ENCODE measurements at regions not wholly inside any gene's neighbourhood (a gene's known extent, or its start where the extent isn't known, plus 50 kb on each side); places are given as distances from the start of the nearest gene placed in this dataset.

- Histone ChIP-seq H3K27me3 (ENCODE audit: control insufficient read depth, extremely low read depth, insufficient read depth, low read length) (peaks cover 9% of the 10 kb centered on the region), H3K27ac (ENCODE audit: control insufficient read depth, insufficient read depth, low read length) (no peak overlapping the region), H3K36me3 (ENCODE audit: control insufficient read depth in 2 of 2, extremely low read depth in 1 of 2, insufficient read depth in 2 of 2, low read length in 2 of 2) (no peaks in the 10 kb centered on the region), H3K9me3 (ENCODE audit: control insufficient read depth, low read depth, low read length) (no peaks in the 10 kb centered on the region), H3K9me1 (ENCODE audit: control insufficient read depth, extremely low read depth, insufficient read depth, low read length) (no peaks in the 10 kb centered on the region), H3K4me3 (ENCODE audit: control insufficient read depth in 2 of 3, extremely low read depth in 1 of 3, insufficient read depth in 2 of 3, low read depth in 1 of 3, low read length in 3 of 3) (no peak overlapping the region), H3K79me2 (ENCODE audit: control insufficient read depth, insufficient read depth, low read length) (no peaks in the 10 kb centered on the region), H4K20me1 (ENCODE audit: control insufficient read depth, extremely low read depth, insufficient read depth, low read length) (no peaks in the 10 kb centered on the region), H2AFZ (ENCODE audit: control insufficient read depth, low read length) (no peak overlapping the region), H3K4me2 (ENCODE audit: control insufficient read depth, extremely low read depth, insufficient read depth, low read depth, low read length) (no peak overlapping the region), H3K4me1 (ENCODE audit: control insufficient read depth, extremely low read depth, insufficient read depth, low read length) (no peaks in the 10 kb centered on the region), H3K9ac (ENCODE audit: control insufficient read depth, extremely low read depth, insufficient read depth, low read length) (no peak overlapping the region)
- DNase-seq (ENCODE audit: low read depth, low spot score) (no peak), FAIRE-seq (no peak)
- dilution Hi-C loops (cut with MboI; ENCODE audit: extremely low pct_ligation_motif_present, low sequenced_read_pairs), result no loop called here
- TF ChIP-seq EZH2 (IDR thresholded peaks at IDR 0.05; ENCODE audit: low read length), result no peak
- TF ChIP-seq, protein P1, sequence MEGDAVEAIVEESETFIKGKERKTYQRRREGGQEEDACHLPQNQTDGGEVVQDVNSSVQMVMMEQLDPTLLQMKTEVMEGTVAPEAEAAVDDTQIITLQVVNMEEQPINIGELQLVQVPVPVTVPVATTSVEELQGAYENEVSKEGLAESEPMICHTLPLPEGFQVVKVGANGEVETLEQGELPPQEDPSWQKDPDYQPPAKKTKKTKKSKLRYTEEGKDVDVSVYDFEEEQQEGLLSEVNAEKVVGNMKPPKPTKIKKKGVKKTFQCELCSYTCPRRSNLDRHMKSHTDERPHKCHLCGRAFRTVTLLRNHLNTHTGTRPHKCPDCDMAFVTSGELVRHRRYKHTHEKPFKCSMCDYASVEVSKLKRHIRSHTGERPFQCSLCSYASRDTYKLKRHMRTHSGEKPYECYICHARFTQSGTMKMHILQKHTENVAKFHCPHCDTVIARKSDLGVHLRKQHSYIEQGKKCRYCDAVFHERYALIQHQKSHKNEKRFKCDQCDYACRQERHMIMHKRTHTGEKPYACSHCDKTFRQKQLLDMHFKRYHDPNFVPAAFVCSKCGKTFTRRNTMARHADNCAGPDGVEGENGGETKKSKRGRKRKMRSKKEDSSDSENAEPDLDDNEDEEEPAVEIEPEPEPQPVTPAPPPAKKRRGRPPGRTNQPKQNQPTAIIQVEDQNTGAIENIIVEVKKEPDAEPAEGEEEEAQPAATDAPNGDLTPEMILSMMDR (optimal IDR thresholded peaks at IDR 0.05 in 1 of 3, IDR thresholded peaks at IDR 0.05 in 1 of 3, conservative IDR thresholded peaks at IDR 0.05 in 1 of 3; ENCODE audit: extremely low read depth in 1 of 3, insufficient read depth in 2 of 3, low read length in 3 of 3), result no peak
These were observed 116.6 kb downstream of the BUB3 start for GRCh38 chr10:123270806-123271205.

GRCh38 chr10:123272171-123272570 is 118.0 kb downstream of the BUB3 start:
- DNase-seq (ENCODE audit: low read depth, low spot score) (no peak), FAIRE-seq (no peak)
- peaks cover 9% of the 10 kb centered on the region for H3K27me3 ChIP-seq (ENCODE audit: control insufficient read depth, extremely low read depth, insufficient read depth, low read length)
- H3K27ac ChIP-seq (ENCODE audit: control insufficient read depth, insufficient read depth, low read length), result no peak overlapping the region
- H3K79me2 ChIP-seq (ENCODE audit: control insufficient read depth, insufficient read depth, low read length), result no peaks in the 10 kb centered on the region
- dilution Hi-C loops (cut with MboI; ENCODE audit: extremely low pct_ligation_motif_present, low sequenced_read_pairs), result no loop called here
- no peaks in the 10 kb centered on the region for H3K36me3 ChIP-seq (ENCODE audit: control insufficient read depth in 2 of 2, extremely low read depth in 1 of 2, insufficient read depth in 2 of 2, low read length in 2 of 2)
- H3K4me2 ChIP-seq (ENCODE audit: control insufficient read depth, extremely low read depth, insufficient read depth, low read depth, low read length), result no peak overlapping the region
- no peak overlapping the region for H3K9ac ChIP-seq (ENCODE audit: control insufficient read depth, extremely low read depth, insufficient read depth, low read length)
- H3K9me1 ChIP-seq (ENCODE audit: control insufficient read depth, extremely low read depth, insufficient read depth, low read length), result no peaks in the 10 kb centered on the region
- TF ChIP-seq, protein P1 (optimal IDR thresholded peaks at IDR 0.05 in 1 of 3, IDR thresholded peaks at IDR 0.05 in 1 of 3, conservative IDR thresholded peaks at IDR 0.05 in 1 of 3; ENCODE audit: extremely low read depth in 1 of 3, insufficient read depth in 2 of 3, low read length in 3 of 3), result peak in 2 of 3 experiments; percentile 6 to 33
- no peak for TF ChIP-seq EZH2 (IDR thresholded peaks at IDR 0.05; ENCODE audit: low read length)
- no peaks in the 10 kb centered on the region for H3K9me3 ChIP-seq (ENCODE audit: control insufficient read depth, low read depth, low read length)
- no peaks in the 10 kb centered on the region for H4K20me1 ChIP-seq (ENCODE audit: control insufficient read depth, extremely low read depth, insufficient read depth, low read length)
- no peaks in the 10 kb centered on the region for H3K4me1 ChIP-seq (ENCODE audit: control insufficient read depth, extremely low read depth, insufficient read depth, low read length)
- no peak overlapping the region for H2AFZ ChIP-seq (ENCODE audit: control insufficient read depth, low read length)
- no peak overlapping the region for H3K4me3 ChIP-seq (ENCODE audit: control insufficient read depth in 2 of 3, extremely low read depth in 1 of 3, insufficient read depth in 2 of 3, low read depth in 1 of 3, low read length in 3 of 3)
